ENCODE measurements at regions not wholly inside any gene's neighbourhood (a gene's known extent, or its start where the extent isn't known, plus 50 kb on each side); places are given as distances from the start of the nearest gene placed in this dataset.

GRCh38 chr1:47501069-47501468 is 63.2 kb downstream of the FOXD2 start:
- no peak for TF ChIP-seq TP53 (CRISPR knock-in tag; IDR thresholded peaks at IDR 0.05)
- TF ChIP-seq CTCF (IDR thresholded peaks at IDR 0.05), result no peak
- no peak for TF ChIP-seq ATF2 (CRISPR knock-in tag; IDR thresholded peaks at IDR 0.05; ENCODE audit: borderline replicate concordance, low read depth)
- TF ChIP-seq CDX4 (CRISPR knock-in tag; IDR thresholded peaks at IDR 0.05; ENCODE audit: borderline replicate concordance), result no peak
- TF ChIP-seq ATF6 (CRISPR knock-in tag; IDR thresholded peaks at IDR 0.05), result no peak
- no peak for TF ChIP-seq ZNF138 (CRISPR knock-in tag; conservative IDR thresholded peaks at IDR 0.05)
- no peak for TF ChIP-seq ATF3 (CRISPR knock-in tag; conservative IDR thresholded peaks at IDR 0.05)
- no peak for TF ChIP-seq NFE2L1 (CRISPR knock-in tag; IDR thresholded peaks at IDR 0.05)
- TF ChIP-seq NFYB (CRISPR knock-in tag; conservative IDR thresholded peaks at IDR 0.05; ENCODE audit: low read depth), result no peak
- TF ChIP-seq IRF1 (CRISPR knock-in tag; IDR thresholded peaks at IDR 0.05), result no peak

Measured in WTC11 (cell line).